ENCODE measurements at regions not wholly inside any gene's neighbourhood (a gene's known extent, or its start where the extent isn't known, plus 50 kb on each side); places are given as distances from the start of the nearest gene placed in this dataset.

GRCh38 chrX:42460706-42461105, 317.3 kb downstream of the PPP1R2C start:
- H3K27ac ChIP-seq: no peak overlapping the region
- no peak for TF ChIP-seq ZFX (IDR thresholded peaks at IDR 0.05)
- no peak for TF ChIP-seq CTCF (conservative IDR thresholded peaks at IDR 0.05)

- no peak overlapping the region for H3K27ac ChIP-seq
- no peak for TF ChIP-seq ZFX (IDR thresholded peaks at IDR 0.05)
- no peak for TF ChIP-seq CTCF (conservative IDR thresholded peaks at IDR 0.05)
Observed at GRCh38 chrX:42459735-42460134, 318.2 kb downstream of the PPP1R2C start.

- H3K27ac ChIP-seq: no peak overlapping the region
- TF ChIP-seq ZFX (IDR thresholded peaks at IDR 0.05) (no peak), CTCF (conservative IDR thresholded peaks at IDR 0.05) (no peak)
Observed at GRCh38 chrX:42456176-42456700, 321.7 kb downstream of the PPP1R2C start.

GRCh38 chrX:42450228-42450627, 327.7 kb downstream of the PPP1R2C start:
- no peak overlapping the region for H3K27ac ChIP-seq
- TF ChIP-seq ZFX (IDR thresholded peaks at IDR 0.05): no peak
- TF ChIP-seq CTCF (conservative IDR thresholded peaks at IDR 0.05): no peak

GRCh38 chrX:42443267-42443666, 334.7 kb downstream of the PPP1R2C start:
- H3K27ac ChIP-seq: no peak overlapping the region

GRCh38 chrX:42442745-42443144, 335.2 kb downstream of the PPP1R2C start:
- TF ChIP-seq CTCF (conservative IDR thresholded peaks at IDR 0.05): no peak
- TF ChIP-seq ZFX (IDR thresholded peaks at IDR 0.05): no peak

More at GRCh38 chrX:42443267-42443666, 334.7 kb downstream of the PPP1R2C start:
- TF ChIP-seq CTCF (conservative IDR thresholded peaks at IDR 0.05) (no peak), ZFX (IDR thresholded peaks at IDR 0.05) (no peak)

GRCh38 chrX:42437211-42437610, 340.8 kb downstream of the PPP1R2C start:
- H3K27ac ChIP-seq: no peak overlapping the region
- no peak for TF ChIP-seq CTCF (conservative IDR thresholded peaks at IDR 0.05)
- TF ChIP-seq ZFX (IDR thresholded peaks at IDR 0.05): no peak

More at GRCh38 chrX:42442745-42443144, 335.2 kb downstream of the PPP1R2C start:
- no peak overlapping the region for H3K27ac ChIP-seq

Data from C4-2B (cell line).